Glutamatergic neuron (in vitro differentiated cells): ENCODE measurements at regions not wholly inside any gene's neighbourhood (a gene's known extent, or its start where the extent isn't known, plus 50 kb on each side); places are given as distances from the start of the nearest gene placed in this dataset.

Source experiments
- DNase-seq: peaks from one replicate; pipeline ENCODE4 v3.0.0; 2022
- H3K27ac Mint-ChIP-seq: one replicate; pipeline ENCODE4 v1.8.0; 2020; ENCODE audit warnings: mild to moderate bottlenecking, mixed read lengths, inconsistent platforms; ENCODE audit not compliant: unreplicated experiment
- H3K27me3 Mint-ChIP-seq: one replicate; pipeline ENCODE4 v1.8.0; 2020; ENCODE audit warnings: mild to moderate bottlenecking, moderate library complexity, mixed read lengths, inconsistent platforms; ENCODE audit not compliant: unreplicated experiment
- H3K36me3 Mint-ChIP-seq: one replicate; pipeline ENCODE4 v1.8.0; 2020; ENCODE audit warnings: mild to moderate bottlenecking, mixed read lengths, inconsistent platforms; ENCODE audit not compliant: unreplicated experiment
- H3K4me1 Mint-ChIP-seq: one replicate; pipeline ENCODE4 v1.8.0; 2020; ENCODE audit warnings: mild to moderate bottlenecking, low read depth, mixed read lengths, inconsistent platforms; ENCODE audit not compliant: unreplicated experiment
- H3K4me3 Mint-ChIP-seq: one replicate; pipeline ENCODE4 v1.8.0; 2020; ENCODE audit warnings: mild to moderate bottlenecking, mixed read lengths, inconsistent platforms; ENCODE audit not compliant: unreplicated experiment
- H3K9me3 Mint-ChIP-seq: one replicate; pipeline ENCODE4 v1.8.0; 2020; ENCODE audit warnings: mild to moderate bottlenecking, moderate library complexity, mixed read lengths, inconsistent platforms; ENCODE audit not compliant: unreplicated experiment
- CTCF ChIP-seq: fragments of 200-600 bp; sonication (generic); IDR thresholded peaks from one replicate; pipeline ENCODE4 v1.5.0; 2021; ENCODE audit not compliant: partially characterized antibody, unreplicated experiment

GRCh38 chr1:69414574-69414973, 153.1 kb upstream of the LRRC7 start:
- no peak for TF ChIP-seq CTCF
- no peaks in the 10 kb centered on the region for H3K36me3 Mint-ChIP-seq
- no peak overlapping the region for H3K27ac Mint-ChIP-seq
- no peak for DNase-seq
- no peaks in the 10 kb centered on the region for H3K9me3 Mint-ChIP-seq
- no peak overlapping the region for H3K4me3 Mint-ChIP-seq
- no peaks in the 10 kb centered on the region for H3K4me1 Mint-ChIP-seq
- H3K27me3 Mint-ChIP-seq, result peaks cover 3% of the 10 kb centered on the region

- no peaks in the 10 kb centered on the region for H3K4me1 Mint-ChIP-seq
- DNase-seq, result no peak
- no peak overlapping the region for H3K4me3 Mint-ChIP-seq
- H3K27ac Mint-ChIP-seq, result no peak overlapping the region
- no peak for TF ChIP-seq CTCF
- H3K27me3 Mint-ChIP-seq, result no peaks in the 10 kb centered on the region
- H3K36me3 Mint-ChIP-seq, result no peaks in the 10 kb centered on the region
- H3K9me3 Mint-ChIP-seq, result no peaks in the 10 kb centered on the region
These were observed 146.4 kb upstream of the LRRC7 start for GRCh38 chr1:69421286-69421685.

- Mint-ChIP-seq H3K27ac (no peak overlapping the region), H3K36me3 (no peaks in the 10 kb centered on the region), H3K4me1 (peaks cover 2% of the 10 kb centered on the region), H3K9me3 (no peaks in the 10 kb centered on the region), H3K27me3 (no peaks in the 10 kb centered on the region), H3K4me3 (no peak overlapping the region)
- TF ChIP-seq CTCF, result no peak
- DNase-seq, result no peak
These were observed 141.9 kb upstream of the LRRC7 start for GRCh38 chr1:69425871-69426270.

- no peaks in the 10 kb centered on the region for H3K36me3 Mint-ChIP-seq
- no peak for TF ChIP-seq CTCF
These were observed 141.3 kb upstream of the LRRC7 start for GRCh38 chr1:69426401-69426800.

GRCh38 chr1:69433073-69433472, 134.6 kb upstream of the LRRC7 start:
- H3K9me3 Mint-ChIP-seq, result no peaks in the 10 kb centered on the region
- peaks cover 4% of the 10 kb centered on the region for H3K4me1 Mint-ChIP-seq
- H3K4me3 Mint-ChIP-seq, result no peak overlapping the region
- H3K36me3 Mint-ChIP-seq, result no peaks in the 10 kb centered on the region
- no peak for TF ChIP-seq CTCF
- no peak for DNase-seq
- H3K27ac Mint-ChIP-seq, result no peak overlapping the region
- H3K27me3 Mint-ChIP-seq, result no peaks in the 10 kb centered on the region

More at GRCh38 chr1:69426401-69426800, 141.3 kb upstream of the LRRC7 start:
- H3K4me3 Mint-ChIP-seq, result no peak overlapping the region
- H3K4me1 Mint-ChIP-seq, result peaks cover 4% of the 10 kb centered on the region
- no peaks in the 10 kb centered on the region for H3K27me3 Mint-ChIP-seq
- DNase-seq, result no peak
- H3K27ac Mint-ChIP-seq, result no peak overlapping the region
- no peaks in the 10 kb centered on the region for H3K9me3 Mint-ChIP-seq
